HepG2 (cell line): ENCODE measurements at regions not wholly inside any gene's neighbourhood (a gene's known extent, or its start where the extent isn't known, plus 50 kb on each side); places are given as distances from the start of the nearest gene placed in this dataset.

ENCODE experiments used
- ATAC-seq: fragments of 200-7000 bp; cut with Tn5 transposase; 3 replicates; pipeline ENCODE4 v1.9.1; 2020; ENCODE audit warnings: mild to moderate bottlenecking, moderate library complexity
- BruUV-seq: library from RNA; stranded (reverse); fragments of 400-500 nt; replicated peaks from 2 replicates; lab custom pipeline; 2021; lab: Mats Ljungman, UMichigan
- CTCF ChIA-PET: fragments of 300-600 bp; formaldehyde crosslinking; extraction: SDS; loops from one replicate; lab custom pipeline; 2021; ENCODE audit warnings: low total read pairs, inconsistent platforms, low intra/inter-chr PET ratio; lab: Yijun Ruan, JAX
- POLR2A ChIA-PET: fragments of 350-600 bp; sonication (Branson Sonifier 250); formaldehyde crosslinking; loops from one replicate; lab custom pipeline; 2020; ENCODE audit warnings: antibody characterized with exemption, inconsistent platforms; lab: Yijun Ruan, JAX
- DNase-seq: peaks from one replicate; pipeline ENCODE4 v3.0.0-alpha.2; 2015; ENCODE audit warnings: low spot score
- FAIRE-seq: peaks from 3 replicates; lab custom pipeline; 2011; peaks lifted over from hg19 to GRCh38; lab: Jason Lieb, UNC
- H2AFZ ChIP-seq: one replicate; pipeline ENCODE4 v1.6.1; 2011; ENCODE audit warnings: low read length, inconsistent platforms
- H3K27ac ChIP-seq: fragments of 300-600 bp; 3 replicates; pipeline ENCODE4 v1.8.0; 2011; ENCODE audit warnings: mixed run types, mild to moderate bottlenecking, mixed read lengths, low read length, inconsistent platforms; ENCODE audit not compliant: insufficient read depth; ENCODE audit errors: extremely low read length
- H3K27me3 ChIP-seq, 2 experiments: fragments of 200-600 bp in 1 of 2; 2 replicates in 1 of 2; 3 replicates in 1 of 2; pipeline versions ENCODE4 v1.6.0 to v1.8.0; 2011; ENCODE audit warnings: low read length in 2 of 2, mild to moderate bottlenecking in 2 of 2, moderate library complexity in 2 of 2, inconsistent platforms in 1 of 2; ENCODE audit not compliant: insufficient read depth in 2 of 2, control insufficient read depth in 1 of 2
- H3K36me3 ChIP-seq, 2 experiments: fragments of 200-600 bp in 1 of 2; replicated peaks in 1 of 2; 2 replicates in 1 of 2; 3 replicates in 1 of 2; pipeline versions ENCODE4 v1.5.1 to v1.8.0; 2011; ENCODE audit warnings: low read length in 2 of 2, inconsistent platforms in 1 of 2; ENCODE audit not compliant: insufficient read depth in 2 of 2, control insufficient read depth in 1 of 2
- H3K4me1 ChIP-seq: 2 replicates; pipeline ENCODE4 v1.5.1; 2012; ENCODE audit warnings: low read length, inconsistent platforms; ENCODE audit not compliant: insufficient read depth
- H3K4me2 ChIP-seq: 2 replicates; pipeline ENCODE4 v1.6.0; 2011; ENCODE audit warnings: low read depth, low read length, inconsistent platforms
- H3K4me3 ChIP-seq, 3 experiments: fragments of 200-600 bp in 1 of 3; sonication (generic), shearing (Covaris generic) in 1 of 3; replicated peaks in 1 of 3; 2 replicates each; pipeline ENCODE4 v1.5.1; 2011 to 2016; ENCODE audit warnings: low read length in 3 of 3, inconsistent platforms in 2 of 3, low read depth in 2 of 3, mild to moderate bottlenecking in 2 of 3, control low read depth in 1 of 3, mixed read lengths in 1 of 3; ENCODE audit not compliant: insufficient read depth in 1 of 3
- H3K79me2 ChIP-seq: one replicate; pipeline ENCODE4 v1.6.1; 2011; ENCODE audit warnings: low read length, inconsistent platforms; ENCODE audit not compliant: insufficient read depth
- H3K9ac ChIP-seq: 2 replicates; pipeline ENCODE4 v1.6.0; 2011; ENCODE audit warnings: mild to moderate bottlenecking, low read depth, low read length, inconsistent platforms; ENCODE audit not compliant: insufficient read depth
- H3K9me3 ChIP-seq: 2 replicates; pipeline ENCODE4 v1.5.1; 2012; ENCODE audit warnings: mild to moderate bottlenecking, low read length
- H4K20me1 ChIP-seq: 2 replicates; pipeline ENCODE4 v1.6.0; 2011; ENCODE audit warnings: inconsistent platforms, mild to moderate bottlenecking, low read length, moderate library complexity; ENCODE audit not compliant: insufficient read depth
- AHR ChIP-seq: IDR thresholded peaks from 2 replicates; pipeline ENCODE4 v1.6.1; 2018; ENCODE audit warnings: missing genetic modification reagents, missing compliant biosample characterization
- GZF1 ChIP-seq: sonication (generic); formaldehyde crosslinking; IDR thresholded peaks from 2 replicates; pipeline ENCODE4 v1.5.1; 2020; ENCODE audit warnings: mild to moderate bottlenecking, missing genetic modification reagents
- HNRNPK ChIP-seq: fragments of 200-400 bp; formaldehyde crosslinking; IDR thresholded peaks from 2 replicates; pipeline ENCODE4 v1.6.1; 2018; ENCODE audit warnings: low read length, low read depth, moderate library complexity, mild to moderate bottlenecking; ENCODE audit not compliant: poor library complexity, severe bottlenecking
- MATR3 ChIP-seq: sonication (generic); formaldehyde crosslinking; IDR thresholded peaks from 2 replicates; pipeline ENCODE4 v1.4.0; 2020; ENCODE audit warnings: missing genetic modification reagents
- MIXL1 ChIP-seq: IDR thresholded peaks from 2 replicates; pipeline ENCODE4 v1.6.1; 2016
- SIX4 ChIP-seq: sonication (generic); formaldehyde crosslinking; IDR thresholded peaks from 2 replicates; pipeline ENCODE4 v1.4.0; 2020; ENCODE audit warnings: missing genetic modification reagents
- THAP11 ChIP-seq: IDR thresholded peaks from 2 replicates; pipeline ENCODE4 v1.6.1; 2016; ENCODE audit warnings: missing biosample characterization, missing genetic modification reagents
- ZFAT ChIP-seq: sonication (generic); formaldehyde crosslinking; conservative IDR thresholded peaks from 2 replicates; pipeline ENCODE4 v1.8.1; 2023; ENCODE audit warnings: missing genetic modification reagents, inconsistent platforms
- ZNF530 ChIP-seq: sonication (generic); formaldehyde crosslinking; IDR thresholded peaks from 2 replicates; pipeline ENCODE4 v1.5.0; 2020; ENCODE audit warnings: low read depth, mild to moderate bottlenecking, missing genetic modification reagents
- WGBS: methylation state at CpG from one replicate; pipeline ENCODE4 v1.1.6; 2017; ENCODE audit warnings: low lambda C conversion rate; 5-methylcytosine and 5-hydroxymethylcytosine counted together
- in situ Hi-C: cut with HindIII; loops from 2 replicates; pipeline ENCODE4 v1.10.0; 2017; ENCODE audit warnings: low pct_unique_long_range_greater_than_20kb; ENCODE audit not compliant: extremely low pct_ligation_motif_present
- intact Hi-C: fragments of 100-400 bp; cut with micrococcal nuclease; formaldehyde crosslinking; loops from one replicate; pipeline ENCODE4 v1.10.0; 2022; ENCODE audit not compliant: unreplicated experiment
- TF ChIP-seq, protein P1 (sequence below), 2 experiments: fragments of 450-650 bp in 1 of 2; sonication (generic) in 1 of 2; formaldehyde crosslinking in 1 of 2; IDR thresholded peaks; 2 replicates each; pipeline versions ENCODE4 v1.6.1 to v1.8.0; 2016 to 2022; ENCODE audit warnings: antibody characterized with exemption in 1 of 2, mild to moderate bottlenecking in 1 of 2, missing genetic modification reagents in 1 of 2
- TF ChIP-seq, protein P2 (sequence below): IDR thresholded peaks from 2 replicates; pipeline ENCODE4 v1.6.1; 2016; ENCODE audit warnings: missing biosample characterization, missing genetic modification reagents, low read depth

DNA sequence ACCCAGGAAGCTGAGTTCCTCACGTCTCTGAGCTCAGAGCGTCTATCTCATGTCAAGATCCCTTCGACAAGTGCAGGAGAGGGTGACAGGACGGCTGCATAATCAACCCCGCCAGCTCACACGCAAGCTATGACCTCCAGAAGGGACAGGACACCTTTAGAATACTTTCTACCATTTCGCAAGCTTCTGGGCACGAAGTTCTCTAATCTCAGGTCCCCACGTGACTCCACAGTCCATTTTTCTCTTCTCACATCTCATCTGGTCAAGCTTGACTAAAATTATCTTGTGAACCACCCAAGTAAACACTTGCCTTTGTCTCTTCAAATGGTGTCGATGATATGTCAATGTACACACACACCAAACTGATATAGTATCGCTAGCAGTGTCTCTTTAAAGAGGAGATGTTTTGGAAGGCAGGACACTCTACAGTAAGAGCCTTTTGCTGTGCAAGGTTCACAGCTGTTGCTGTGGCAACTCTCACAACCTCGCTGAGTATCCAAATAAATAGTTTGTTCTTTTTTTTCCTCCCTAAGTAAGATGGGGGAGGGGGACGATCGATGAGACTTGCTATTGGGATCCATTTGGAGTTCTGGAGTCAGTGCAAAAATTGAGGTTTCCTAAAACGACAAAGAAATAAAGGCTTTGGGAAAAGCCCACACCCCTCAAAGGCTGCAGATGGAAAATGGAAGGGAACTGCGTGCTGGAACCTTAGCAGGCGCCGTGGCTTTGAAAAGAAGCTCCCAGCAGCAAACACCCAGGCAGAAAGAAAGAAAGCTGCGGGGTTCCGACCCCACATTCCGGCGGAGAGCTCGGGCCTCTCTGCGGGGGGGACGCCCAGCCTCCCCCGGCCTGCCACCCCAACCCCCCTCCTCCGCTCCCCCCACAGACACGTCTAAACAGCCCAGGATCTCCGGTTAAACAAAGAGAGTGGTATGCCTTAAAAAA is 215.4 kb upstream of the UBASH3B start (continued):
- TF ChIP-seq ZFAT (CRISPR knock-in tag): no peak

DNA sequence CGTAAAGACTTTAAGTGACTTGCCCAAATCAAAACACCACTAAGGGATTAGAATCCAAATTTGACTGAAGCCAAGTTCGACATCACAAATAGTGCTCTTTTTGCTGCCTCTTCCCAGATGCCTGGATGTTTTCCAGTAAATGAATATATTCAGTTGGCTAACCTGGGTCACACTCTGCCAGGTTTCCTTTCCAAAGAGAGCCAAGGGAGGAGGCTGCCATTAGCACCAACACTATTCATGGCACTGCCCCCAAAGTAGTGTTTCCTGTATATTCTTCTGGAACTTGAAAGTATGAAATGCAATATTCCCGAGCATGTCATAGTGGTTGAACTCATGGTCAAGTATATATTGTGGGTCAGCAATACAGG is 219.3 kb upstream of the UBASH3B start:
- H3K4me3 ChIP-seq: no peak overlapping the region
- no peaks in the 10 kb centered on the region for H3K79me2 ChIP-seq
- ChIA-PET POLR2A (no interaction called here), CTCF (no interaction called here)
- H3K36me3 ChIP-seq: no peaks in the 10 kb centered on the region
- H3K27me3 ChIP-seq: no peaks in the 10 kb centered on the region
- no peak overlapping the region for H3K9ac ChIP-seq
- in situ Hi-C loops (no loop called here), intact Hi-C loops (no loop called here)
- peaks cover 27% of the 10 kb centered on the region for H3K4me1 ChIP-seq
- ATAC-seq: no peak
- BruUV-seq: no TSS peak
- H4K20me1 ChIP-seq: no peaks in the 10 kb centered on the region
- no peak for DNase-seq
- no peaks in the 10 kb centered on the region for H3K9me3 ChIP-seq
- 83% methylated on average over 3 of the region's 3 CpGs for WGBS
- no peak overlapping the region for H3K4me2 ChIP-seq
- H2AFZ ChIP-seq: no peak overlapping the region
- H3K27ac ChIP-seq: no peak overlapping the region
- FAIRE-seq: no peak
- no peak for TF ChIP-seq HNRNPK
- TF ChIP-seq ZNF530 (CRISPR knock-in tag): no peak
- no peak for TF ChIP-seq MIXL1 (CRISPR knock-in tag)
- TF ChIP-seq AHR: no peak
- TF ChIP-seq SIX4: no peak
- no peak for TF ChIP-seq GZF1
- TF ChIP-seq THAP11 (CRISPR knock-in tag): no peak
- TF ChIP-seq, protein P1, sequence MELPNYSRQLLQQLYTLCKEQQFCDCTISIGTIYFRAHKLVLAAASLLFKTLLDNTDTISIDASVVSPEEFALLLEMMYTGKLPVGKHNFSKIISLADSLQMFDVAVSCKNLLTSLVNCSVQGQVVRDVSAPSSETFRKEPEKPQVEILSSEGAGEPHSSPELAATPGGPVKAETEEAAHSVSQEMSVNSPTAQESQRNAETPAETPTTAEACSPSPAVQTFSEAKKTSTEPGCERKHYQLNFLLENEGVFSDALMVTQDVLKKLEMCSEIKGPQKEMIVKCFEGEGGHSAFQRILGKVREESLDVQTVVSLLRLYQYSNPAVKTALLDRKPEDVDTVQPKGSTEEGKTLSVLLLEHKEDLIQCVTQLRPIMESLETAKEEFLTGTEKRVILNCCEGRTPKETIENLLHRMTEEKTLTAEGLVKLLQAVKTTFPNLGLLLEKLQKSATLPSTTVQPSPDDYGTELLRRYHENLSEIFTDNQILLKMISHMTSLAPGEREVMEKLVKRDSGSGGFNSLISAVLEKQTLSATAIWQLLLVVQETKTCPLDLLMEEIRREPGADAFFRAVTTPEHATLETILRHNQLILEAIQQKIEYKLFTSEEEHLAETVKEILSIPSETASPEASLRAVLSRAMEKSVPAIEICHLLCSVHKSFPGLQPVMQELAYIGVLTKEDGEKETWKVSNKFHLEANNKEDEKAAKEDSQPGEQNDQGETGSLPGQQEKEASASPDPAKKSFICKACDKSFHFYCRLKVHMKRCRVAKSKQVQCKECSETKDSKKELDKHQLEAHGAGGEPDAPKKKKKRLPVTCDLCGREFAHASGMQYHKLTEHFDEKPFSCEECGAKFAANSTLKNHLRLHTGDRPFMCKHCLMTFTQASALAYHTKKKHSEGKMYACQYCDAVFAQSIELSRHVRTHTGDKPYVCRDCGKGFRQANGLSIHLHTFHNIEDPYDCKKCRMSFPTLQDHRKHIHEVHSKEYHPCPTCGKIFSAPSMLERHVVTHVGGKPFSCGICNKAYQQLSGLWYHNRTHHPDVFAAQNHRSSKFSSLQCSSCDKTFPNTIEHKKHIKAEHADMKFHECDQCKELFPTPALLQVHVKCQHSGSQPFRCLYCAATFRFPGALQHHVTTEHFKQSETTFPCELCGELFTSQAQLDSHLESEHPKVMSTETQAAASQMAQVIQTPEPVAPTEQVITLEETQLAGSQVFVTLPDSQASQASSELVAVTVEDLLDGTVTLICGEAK (IDR thresholded peaks at IDR 0.05): no peak
- TF ChIP-seq, protein P1 (CRISPR knock-in tag; IDR thresholded peaks at IDR 0.05): no peak
- TF ChIP-seq MATR3 (CRISPR knock-in tag): no peak
- TF ChIP-seq, protein P2, sequence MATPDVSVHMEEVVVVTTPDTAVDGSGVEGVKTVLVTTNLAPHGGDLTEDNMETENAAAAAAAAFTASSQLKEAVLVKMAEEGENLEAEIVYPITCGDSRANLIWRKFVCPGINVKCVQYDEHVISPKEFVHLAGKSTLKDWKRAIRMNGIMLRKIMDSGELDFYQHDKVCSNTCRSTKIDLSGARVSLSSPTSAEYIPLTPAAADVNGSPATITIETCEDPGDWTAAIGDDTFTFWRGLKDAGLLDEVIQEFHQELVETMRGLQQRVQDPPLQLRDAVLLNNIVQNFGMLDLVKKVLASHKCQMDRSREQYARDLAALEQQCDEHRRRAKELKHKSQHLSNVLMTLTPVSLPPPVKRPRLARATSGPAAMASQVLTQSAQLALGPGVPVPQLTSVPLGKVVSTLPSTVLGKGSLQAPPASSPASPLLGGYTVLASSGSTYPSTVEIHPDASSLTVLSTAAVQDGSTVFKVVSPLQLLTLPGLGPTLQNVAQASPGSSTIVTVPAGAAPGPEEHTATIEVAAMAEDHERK (CRISPR knock-in tag): no peak
